ENCODE measurements at regions not wholly inside any gene's neighbourhood (a gene's known extent, or its start where the extent isn't known, plus 50 kb on each side); places are given as distances from the start of the nearest gene placed in this dataset.

DNA sequence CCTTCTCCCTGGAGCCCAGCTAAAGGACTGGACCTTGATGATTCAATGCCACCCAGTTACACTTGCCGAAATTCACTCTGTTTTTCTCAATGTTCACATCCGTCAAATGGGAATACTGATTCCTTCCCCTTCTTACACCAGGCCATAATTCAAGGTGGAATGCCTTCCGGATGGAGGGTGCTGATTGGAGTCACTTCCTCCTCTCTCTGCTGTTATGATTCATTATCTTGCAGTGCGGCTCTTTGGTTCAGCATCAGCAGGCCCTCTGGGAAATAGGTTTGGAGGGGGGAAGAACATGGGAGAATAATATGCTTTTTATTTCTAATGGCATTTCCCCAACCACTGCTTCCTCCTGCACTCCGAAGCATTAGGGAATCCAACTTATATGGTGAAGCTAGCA is 390.6 kb upstream of the TBX3 start:
- TF ChIP-seq RAD21 (IDR thresholded peaks at IDR 0.05; ENCODE audit: low read depth) (no peak), ZBTB7A (IDR thresholded peaks at IDR 0.05; ENCODE audit: low read depth) (no peak), TEAD4 (IDR thresholded peaks at IDR 0.05) (no peak)
